HG03135 (cell line): ENCODE measurements at regions not wholly inside any gene's neighbourhood (a gene's known extent, or its start where the extent isn't known, plus 50 kb on each side); places are given as distances from the start of the nearest gene placed in this dataset.

Experiments
- ATAC-seq: cut with Tn5 transposase; IDR thresholded peaks from one replicate; pipeline ENCODE4 v1.9.1; 2021; ENCODE audit warnings: mild to moderate bottlenecking, moderate library complexity; ENCODE audit not compliant: unreplicated experiment

DNA sequence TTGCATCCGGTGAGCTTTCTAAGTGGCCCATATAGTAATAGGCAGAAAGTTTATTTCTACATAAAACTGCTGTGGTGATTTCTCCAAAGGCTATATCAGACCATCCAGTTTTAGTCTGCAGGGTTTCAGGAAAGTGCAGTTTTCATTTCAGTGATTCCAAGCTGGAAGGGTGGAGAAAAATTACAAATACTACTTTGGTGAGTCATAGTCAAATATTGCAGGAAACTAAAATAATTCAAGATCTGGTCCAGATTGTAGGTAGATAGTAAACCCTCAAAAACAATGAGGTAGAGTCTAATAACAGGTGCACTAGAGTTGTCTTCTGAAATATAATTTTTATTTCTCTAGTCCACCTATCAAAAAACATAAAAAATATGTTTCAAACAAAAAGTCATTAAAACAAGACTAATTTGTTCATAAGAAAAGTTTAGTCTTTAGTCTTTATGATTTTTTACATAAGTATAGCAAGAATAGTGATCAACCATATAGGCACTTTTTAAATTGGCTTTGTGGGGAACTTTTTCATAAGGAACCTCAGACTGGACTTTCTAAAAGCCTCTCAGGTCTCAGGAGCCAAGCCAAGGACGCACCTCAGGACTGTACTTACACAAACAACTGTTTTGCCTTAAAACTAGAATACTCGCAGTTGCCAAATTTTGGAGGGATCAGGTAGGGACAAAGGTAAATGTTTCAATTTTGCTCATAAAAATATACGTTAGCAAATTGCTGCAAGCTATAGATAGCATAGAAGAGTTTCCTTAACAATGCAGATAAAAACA is 101.8 kb upstream of the TLR3 start:
- ATAC-seq = no peak

DNA sequence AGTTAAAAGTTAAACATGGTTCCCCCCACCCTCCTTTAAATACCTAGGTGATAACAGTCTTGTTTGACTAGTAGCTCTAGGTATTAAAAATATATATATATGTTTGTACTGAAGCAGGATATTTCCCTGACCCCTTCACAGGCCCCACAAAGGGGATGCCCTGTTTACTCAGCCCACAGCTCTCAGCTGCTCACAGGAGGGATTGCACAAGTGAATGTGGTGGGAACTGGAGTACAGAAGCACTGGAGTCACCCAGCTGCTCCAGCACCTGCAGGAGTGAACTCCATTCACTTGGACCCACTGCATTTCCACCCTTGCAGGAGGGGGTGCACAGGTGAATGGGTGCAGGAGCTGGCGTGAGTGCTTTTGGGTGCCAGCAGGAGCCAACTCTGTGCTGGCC is 99.3 kb upstream of the TLR3 start:
- ATAC-seq = no peak

DNA sequence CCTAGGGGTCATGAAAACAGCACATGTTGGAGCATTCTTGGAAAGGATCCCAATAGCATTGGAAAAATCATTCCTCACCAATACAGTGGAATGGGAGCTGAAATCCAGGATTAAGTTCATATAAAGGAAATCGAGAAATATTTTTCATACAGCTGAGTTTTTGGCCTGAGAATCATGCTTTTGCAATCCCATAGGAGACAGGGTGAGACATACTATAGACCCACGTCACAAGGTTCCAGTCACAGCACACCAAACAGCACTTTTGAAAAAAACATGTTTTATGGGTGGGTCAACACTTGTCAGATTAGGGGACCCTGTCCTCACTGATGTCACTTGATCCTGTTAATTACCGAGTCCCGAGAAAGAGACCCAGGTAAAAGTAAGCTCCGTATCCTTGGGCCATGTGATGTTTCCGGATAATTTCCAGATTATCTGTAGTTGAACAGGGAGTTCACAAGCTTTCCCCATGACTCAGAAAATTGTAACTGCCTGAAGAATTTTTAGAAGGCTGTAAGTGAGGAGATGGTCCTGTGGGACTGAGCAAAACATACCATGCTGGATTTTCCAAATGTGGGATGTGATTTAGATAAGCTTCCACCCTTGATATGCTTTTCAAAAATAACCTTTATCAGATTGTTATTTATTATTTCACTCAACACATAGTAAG is 80.9 kb upstream of the TLR3 start:
- no peak for ATAC-seq

DNA sequence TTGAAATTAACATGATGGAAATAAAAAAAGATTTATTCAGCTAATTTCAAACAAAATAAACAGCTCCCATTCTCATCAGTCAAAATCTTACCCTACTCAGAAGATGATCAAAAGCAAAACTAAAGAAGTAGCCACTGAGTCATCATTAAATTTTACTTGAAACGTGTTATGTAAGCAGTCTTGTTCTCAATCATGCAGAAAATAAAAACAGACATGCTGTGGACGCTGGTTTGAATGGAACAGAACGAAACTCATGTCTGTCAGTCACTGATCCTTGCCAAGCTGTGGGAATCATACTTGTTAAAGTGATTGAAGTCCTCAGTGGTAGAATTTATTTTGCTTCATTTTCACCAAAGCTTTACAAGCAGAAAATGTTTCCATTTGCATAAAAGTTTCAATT is 77.2 kb upstream of the TLR3 start:
- no peak for ATAC-seq

DNA sequence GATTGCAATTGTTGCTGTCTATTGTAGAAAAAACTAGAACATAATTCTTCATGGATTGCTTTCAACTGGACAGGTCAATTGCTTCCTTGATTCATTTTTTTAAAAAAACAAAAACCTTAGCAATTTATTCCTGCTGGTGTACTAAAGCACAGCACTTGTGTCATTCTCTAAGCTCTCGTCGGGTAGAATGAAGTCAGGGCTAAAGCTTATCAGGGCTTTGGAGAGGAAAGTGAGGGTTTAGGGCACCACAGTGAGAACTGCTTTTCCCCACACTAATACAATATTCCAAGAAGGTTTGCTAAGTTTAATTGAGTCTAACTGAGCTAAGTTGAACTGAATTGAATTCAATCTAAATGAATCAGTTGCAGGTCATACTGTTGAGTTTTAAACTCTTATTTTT is 76.4 kb upstream of the TLR3 start:
- no peak for ATAC-seq

DNA sequence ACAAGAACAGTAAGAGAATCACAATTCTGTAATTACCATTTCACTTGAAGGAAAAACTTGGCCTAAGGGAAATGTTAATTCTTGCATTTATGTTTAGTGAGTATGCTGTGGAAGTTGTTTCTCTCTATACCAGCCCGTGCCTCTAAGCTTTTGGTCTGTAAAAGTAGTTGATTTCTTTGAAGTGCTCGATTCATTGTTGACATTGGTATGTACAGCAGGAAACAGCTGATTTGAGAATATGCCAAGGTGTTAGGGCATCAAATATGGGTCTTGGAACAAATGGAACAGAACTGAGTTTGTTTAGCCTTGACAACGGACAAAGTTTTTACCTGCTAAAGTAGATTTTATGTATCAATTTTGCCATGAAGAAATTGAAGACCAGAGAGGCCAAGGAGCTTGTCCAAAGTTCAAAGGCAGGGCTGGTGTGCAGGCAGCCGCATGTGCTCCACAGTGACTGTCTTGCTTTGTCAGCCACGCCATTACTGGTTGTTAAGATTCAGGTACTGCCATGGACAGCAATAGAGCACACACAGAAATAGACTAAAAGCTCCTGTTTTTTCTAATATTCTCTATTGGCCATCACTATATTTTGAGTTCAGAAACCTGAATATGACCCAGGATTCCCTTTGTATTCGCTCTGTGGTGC is 75.5 kb upstream of the TLR3 start:
- ATAC-seq = no peak

DNA sequence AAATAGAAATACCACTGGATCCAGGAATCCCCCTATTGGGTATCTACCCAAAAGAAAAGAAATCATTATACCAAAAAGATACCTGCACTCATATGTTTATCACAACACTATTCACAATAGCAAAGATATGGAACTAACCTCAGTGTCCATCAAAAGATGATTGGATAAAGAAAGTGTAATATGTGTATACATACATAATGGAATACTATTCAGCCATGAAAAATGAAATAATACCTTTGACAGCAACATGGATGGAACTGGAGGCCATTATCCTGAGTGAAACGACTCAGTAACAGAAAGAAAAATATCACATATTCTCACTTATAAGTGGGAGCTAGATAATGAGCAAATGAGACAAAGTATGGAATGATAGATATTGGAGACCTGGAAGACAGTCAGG is 74.2 kb upstream of the TLR3 start:
- no peak for ATAC-seq

DNA sequence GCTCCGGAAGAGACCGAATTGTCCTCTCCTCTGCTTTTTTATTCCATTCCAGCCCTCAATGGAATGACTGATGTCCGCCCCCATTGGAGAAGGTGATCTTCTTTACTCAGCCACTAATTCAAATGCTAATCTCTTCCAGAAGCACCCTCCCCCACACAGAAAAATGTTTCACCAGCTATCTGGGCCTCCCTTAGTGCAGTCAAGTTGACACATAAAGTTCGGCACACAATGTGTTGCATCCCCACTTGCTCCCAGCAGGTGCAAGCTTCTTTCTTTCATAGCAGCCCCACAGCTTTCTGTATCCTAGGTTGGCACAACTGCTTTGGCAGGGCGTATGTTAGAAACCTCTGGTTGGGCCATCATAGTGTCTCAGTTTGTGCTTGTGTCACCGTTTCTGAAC is 73.3 kb upstream of the TLR3 start:
- ATAC-seq = no peak

DNA sequence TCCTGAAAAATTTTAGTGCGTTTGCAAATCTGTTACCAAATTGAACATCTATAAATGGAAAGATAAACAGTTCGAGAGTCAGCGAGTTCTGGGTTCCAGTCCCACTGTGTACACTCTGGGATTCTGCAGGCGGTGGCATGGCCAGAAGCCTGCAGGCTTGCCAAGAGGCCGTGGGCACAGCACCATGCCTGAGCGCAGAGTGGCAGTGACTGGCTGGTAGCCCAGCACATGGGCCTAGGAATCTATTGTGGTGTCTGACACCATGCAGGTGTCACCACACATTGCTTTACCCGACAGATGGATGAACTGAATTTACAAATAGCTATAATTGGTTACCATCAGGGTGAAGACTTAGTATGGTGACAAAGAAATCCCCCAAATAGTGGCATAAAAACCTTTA is 71.7 kb upstream of the TLR3 start:
- no peak for ATAC-seq

DNA sequence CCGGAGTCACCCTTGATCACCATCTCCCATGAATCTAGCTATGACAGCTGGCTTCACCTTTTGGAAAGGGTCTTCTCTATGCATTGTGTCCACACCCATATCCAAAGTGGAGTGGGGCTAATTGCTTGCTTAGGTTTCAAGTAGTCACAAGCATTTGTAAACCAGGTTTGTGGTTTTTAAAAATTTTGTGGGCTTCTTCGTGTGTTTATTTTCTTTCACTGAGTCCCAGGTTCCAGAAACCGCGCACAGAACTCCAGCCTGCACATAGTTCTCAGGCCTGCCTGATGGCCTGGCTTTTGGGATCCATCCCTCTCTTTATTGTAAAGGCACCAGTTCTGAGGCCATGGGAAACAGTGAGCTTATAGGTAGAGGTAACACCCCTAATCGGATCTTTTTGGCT is 70.2 kb upstream of the TLR3 start:
- ATAC-seq = no peak

DNA sequence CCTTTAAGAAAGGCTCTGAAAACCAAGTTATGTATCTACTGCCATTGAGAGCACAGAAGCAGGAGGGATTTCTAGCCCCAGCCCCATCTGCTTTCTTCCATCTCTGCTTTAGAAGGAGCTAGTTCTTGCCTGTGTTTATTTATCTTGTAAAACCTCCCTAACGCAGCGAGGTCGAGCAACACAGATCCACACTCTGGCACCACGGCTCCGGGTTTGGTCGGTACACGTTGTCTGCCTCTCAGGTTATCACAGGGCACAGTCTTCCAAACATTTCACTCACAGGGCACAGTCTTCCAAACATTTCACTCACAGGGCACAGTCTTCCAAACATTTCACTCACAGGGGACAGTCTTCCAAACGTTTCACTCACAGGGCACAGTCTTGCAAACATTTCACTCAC is 69.7 kb upstream of the TLR3 start:
- no peak for ATAC-seq

DNA sequence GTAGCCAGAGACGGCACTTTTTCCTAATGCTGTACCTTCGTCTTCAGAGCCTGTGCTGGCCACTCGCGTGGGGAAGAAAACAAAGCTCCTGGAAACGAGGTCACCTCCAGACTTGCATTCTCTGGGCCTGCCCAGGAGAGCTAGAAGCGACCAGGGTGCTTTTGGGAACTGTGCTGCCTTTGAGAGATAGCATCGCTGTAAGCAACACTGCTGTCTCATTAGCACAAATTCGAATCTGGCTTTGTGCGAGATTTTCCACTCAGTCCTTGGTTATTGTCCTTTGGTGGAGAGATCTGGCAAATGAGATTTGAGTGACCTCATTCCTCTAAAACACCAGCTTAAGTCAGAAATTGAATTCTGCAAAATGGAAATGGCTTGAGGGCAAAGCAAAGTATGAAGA is 66.1 kb upstream of the TLR3 start:
- ATAC-seq = no peak

DNA sequence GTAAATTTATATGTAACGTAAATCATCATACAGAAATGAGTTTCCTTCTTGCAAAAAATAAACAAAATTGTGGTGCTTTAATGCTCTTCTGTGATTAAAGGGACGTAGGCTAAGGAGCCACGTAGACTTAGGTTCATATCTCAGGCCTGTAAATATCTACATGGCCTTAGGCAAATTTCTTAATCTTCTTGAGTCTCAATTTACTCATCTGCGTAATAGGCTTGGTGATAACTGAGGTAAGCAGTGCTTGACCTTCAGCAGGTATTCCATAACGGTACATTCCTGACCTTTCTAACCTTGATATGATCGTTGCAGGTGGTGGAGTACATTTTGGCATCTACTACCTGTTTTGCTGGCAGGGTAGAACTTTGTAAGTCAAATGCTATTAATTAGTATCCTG is 65.2 kb upstream of the TLR3 start:
- ATAC-seq = no peak

DNA sequence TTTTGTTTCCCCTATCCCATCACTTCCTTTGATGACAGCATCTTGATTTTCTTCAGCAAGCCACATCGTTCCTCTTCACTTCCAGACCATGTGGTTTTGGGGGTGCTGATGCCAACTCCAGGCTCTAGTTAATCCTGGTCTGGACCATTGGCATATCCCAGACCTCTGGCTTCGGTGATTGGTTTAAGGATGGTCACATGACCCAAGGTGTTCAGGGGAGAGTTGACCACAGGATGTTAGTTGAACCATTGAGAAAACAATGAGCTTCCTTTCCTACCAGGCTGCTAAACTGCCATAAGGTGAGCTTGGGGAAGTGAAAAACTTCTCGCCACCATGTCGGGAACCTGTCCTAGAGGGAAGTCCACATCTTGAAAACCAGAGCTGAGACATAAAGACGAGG is 60.9 kb upstream of the TLR3 start:
- ATAC-seq = no peak

DNA sequence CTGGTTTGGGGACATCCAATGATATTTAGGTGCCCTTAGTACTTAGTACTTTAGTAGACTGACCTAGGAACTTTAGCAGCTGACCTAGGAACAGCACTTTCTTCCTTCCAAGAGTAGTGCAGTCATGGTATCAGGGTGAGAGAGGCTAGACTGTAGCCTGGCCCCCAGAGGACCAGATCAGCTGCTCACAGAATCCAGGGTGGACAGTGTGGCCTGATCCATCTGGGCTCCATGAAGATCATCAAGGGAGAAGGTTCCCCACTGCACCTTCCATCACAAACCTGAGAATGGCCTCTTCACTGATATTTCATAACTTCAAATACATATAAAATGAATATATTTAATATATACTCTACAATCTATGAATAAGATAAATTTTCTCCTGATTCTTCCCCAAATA is 59.0 kb upstream of the TLR3 start:
- no peak for ATAC-seq

DNA sequence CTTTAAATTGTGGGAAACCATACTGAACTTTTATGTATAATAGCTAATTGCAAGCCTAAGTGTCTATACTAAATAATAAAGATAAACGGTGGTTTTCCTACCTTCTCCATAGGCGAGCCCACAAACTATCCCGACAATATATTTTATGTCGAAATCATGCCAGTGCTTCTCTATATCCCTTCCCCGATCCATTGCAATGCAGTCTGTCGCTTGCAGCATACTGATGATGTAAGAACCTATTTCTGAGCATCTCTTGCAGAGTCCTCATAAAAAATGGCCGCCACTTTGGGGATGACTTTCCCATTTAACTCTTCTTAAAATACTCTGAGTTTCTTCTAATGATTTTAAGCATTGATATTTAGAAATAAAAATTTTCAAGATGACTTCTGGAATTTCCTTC is 58.1 kb upstream of the TLR3 start:
- ATAC-seq = no peak

DNA sequence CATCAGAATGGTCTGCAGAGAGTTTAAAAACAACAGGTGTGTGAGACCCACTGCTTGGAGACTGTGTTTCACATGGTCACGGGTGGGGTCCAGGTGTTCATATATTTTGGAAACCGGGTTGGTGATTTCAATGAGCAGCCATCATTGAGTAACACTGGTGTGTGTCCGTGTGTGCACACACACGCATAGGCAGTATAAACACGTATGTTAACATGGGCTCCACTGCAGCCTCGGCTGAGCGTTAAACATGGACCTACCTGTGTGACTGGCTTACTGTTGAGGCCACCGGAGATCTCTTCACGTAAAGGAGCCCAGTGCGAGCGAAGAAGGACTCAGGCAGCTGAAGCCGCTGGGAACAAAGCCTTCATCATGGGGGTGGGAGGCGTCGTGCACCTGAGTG is 56.9 kb upstream of the TLR3 start:
- ATAC-seq = no peak

DNA sequence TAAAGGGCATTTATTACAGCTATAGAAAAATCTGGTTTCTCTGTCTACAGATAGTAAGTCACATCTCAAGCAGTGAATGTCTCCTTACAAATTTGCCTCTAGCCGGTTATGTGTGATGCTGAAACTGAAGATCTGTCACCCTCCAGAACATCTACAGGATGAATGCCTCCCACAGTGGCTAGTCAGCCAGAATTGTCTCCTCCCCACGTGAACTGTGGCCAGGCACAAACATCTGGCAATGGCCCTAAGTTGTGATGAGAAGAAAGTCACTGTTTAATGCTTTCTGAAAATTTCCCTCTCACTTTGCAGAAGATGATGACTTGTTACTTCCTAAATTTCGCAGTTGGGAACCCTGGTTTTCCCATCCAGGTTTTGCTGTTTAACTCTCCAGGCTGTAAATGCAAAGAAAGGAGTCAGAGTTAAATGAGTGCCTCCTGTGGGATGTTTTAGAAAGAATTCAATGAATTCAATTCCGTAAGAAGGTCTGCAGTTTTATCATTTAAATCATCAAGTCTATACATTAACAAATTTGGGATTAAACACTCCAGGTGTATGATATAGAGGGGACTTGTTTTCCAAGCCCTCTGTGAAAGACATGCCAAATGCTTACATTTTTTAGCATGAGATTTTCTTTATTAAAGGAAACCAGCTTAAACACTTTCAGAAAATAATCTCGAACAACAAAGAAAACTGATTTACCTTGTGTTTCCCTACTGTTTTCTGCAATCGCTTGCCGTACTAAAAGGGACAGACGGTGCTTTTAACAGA is 55.4 kb upstream of the TLR3 start:
- ATAC-seq = no peak

DNA sequence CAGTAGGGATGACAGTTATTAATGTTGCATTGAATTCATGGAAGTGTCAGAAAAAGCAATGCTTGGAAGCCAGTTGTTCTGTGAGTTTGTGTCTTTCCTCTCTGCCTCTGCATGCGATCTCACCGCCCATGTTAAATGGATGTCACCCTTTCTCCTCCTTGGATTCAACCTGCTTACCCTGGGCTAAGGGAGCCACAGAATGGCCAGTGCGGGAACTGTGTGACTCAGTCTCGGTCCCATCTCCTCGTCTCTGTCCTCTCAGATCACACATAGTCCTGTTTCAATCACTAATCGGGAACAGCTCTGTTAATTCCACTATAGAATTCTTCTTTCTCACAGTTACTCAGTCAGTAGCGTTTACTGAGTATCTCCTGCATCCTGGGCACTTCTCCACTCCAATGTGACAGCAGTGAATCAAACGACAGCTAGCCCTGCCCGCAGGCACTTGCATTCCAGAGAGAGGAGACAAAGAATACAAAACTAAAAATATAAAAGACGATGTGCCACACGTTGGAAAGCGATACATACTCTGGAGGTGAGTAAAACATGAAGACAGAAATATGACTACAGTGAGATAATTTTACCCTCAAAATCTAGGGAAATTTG is 53.6 kb upstream of the TLR3 start:
- no peak for ATAC-seq

DNA sequence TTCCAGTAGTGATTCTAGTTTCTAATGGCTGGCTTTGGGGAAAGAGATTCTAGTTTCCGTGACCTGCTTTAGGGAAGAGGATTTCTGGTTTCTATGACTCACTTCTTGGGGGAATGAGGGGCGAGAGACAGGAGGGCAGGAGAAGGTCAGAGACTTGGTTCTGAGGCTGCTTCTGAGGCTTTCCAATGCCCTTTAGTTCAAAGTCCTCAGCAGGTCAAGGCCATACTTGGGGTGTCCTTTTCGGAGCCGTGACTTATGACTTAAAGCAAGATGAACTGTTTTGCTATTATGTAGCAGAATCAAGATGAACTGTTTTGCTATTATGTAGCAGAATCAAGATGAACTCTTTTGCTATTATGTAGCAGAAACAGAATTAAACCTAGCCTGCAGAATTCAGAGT is 52.2 kb upstream of the TLR3 start:
- ATAC-seq = no peak

DNA sequence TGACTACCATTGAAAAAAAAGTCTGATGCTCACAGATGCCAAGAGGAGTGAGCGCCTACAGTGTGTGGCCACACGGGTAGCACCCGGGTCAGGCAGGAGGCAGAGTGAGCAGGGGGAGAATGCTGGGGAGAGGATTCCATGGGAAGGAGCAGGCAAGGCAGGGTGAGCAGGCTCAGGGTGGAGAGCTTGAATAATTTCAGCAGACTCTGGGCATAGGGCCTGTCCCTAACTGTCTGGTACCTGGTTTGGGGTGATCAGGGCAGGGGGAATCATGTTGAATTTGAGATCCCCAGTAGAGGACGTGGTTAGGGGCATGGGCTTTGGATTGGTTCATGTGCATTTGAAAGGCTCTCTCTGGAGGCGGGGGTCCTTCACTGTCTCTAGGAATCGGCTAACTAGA is 51.2 kb upstream of the TLR3 start:
- ATAC-seq = no peak
